GM19467 (cell line): ENCODE measurements at regions not wholly inside any gene's neighbourhood (a gene's known extent, or its start where the extent isn't known, plus 50 kb on each side); places are given as distances from the start of the nearest gene placed in this dataset.

Experiments used
- ATAC-seq: cut with Tn5 transposase; IDR thresholded peaks from one replicate; pipeline ENCODE4 v1.9.1; 2021; ENCODE audit warnings: mild to moderate bottlenecking, moderate library complexity; ENCODE audit not compliant: unreplicated experiment

- no peak for ATAC-seq
Measured at GRCh38 chr2:48134704-48135103, 179.8 kb upstream of the FOXN2 start.

- no peak for ATAC-seq
Measured at GRCh38 chr2:48135797-48136196, 178.7 kb upstream of the FOXN2 start.

GRCh38 chr2:48137829-48138228 is 176.7 kb upstream of the FOXN2 start:
- ATAC-seq, result no peak

GRCh38 chr2:48138898-48139297 is 175.6 kb upstream of the FOXN2 start:
- ATAC-seq, result no peak

- no peak for ATAC-seq
Measured at GRCh38 chr2:48140586-48140985, 173.9 kb upstream of the FOXN2 start.

- no peak for ATAC-seq
Measured at GRCh38 chr2:48144777-48145176, 169.7 kb upstream of the FOXN2 start.

GRCh38 chr2:48145845-48146452 is 168.5 kb upstream of the FOXN2 start:
- ATAC-seq, result no peak

GRCh38 chr2:48146552-48146951 is 167.9 kb upstream of the FOXN2 start:
- ATAC-seq, result no peak

GRCh38 chr2:48147719-48148118 is 166.8 kb upstream of the FOXN2 start:
- ATAC-seq, result no peak

GRCh38 chr2:48148841-48149430 is 165.5 kb upstream of the FOXN2 start:
- ATAC-seq, result no peak

GRCh38 chr2:48157150-48157549 is 157.3 kb upstream of the FOXN2 start:
- ATAC-seq, result no peak

- ATAC-seq, result no peak
Measured at GRCh38 chr2:48161628-48162027, 152.9 kb upstream of the FOXN2 start.

GRCh38 chr2:48162742-48163141 is 151.7 kb upstream of the FOXN2 start:
- ATAC-seq, result no peak

GRCh38 chr2:48165070-48165753 is 149.3 kb upstream of the FOXN2 start:
- ATAC-seq, result no peak

- no peak for ATAC-seq
Measured at GRCh38 chr2:48169141-48169592, 145.3 kb upstream of the FOXN2 start.

GRCh38 chr2:48170281-48170680 is 144.2 kb upstream of the FOXN2 start:
- ATAC-seq, result no peak

GRCh38 chr2:48173141-48173540 is 141.3 kb upstream of the FOXN2 start:
- no peak for ATAC-seq

GRCh38 chr2:48174503-48174902 is 140.0 kb upstream of the FOXN2 start:
- ATAC-seq, result no peak

- no peak for ATAC-seq
Measured at GRCh38 chr2:48175254-48175653, 139.2 kb upstream of the FOXN2 start.

- no peak for ATAC-seq
Measured at GRCh38 chr2:48175656-48176055, 138.8 kb upstream of the FOXN2 start.

- ATAC-seq, result no peak
Measured at GRCh38 chr2:48176876-48177275, 137.6 kb upstream of the FOXN2 start.

- ATAC-seq, result no peak
Measured at GRCh38 chr2:48178611-48179010, 135.9 kb upstream of the FOXN2 start.
